ENCODE measurements at regions not wholly inside any gene's neighbourhood (a gene's known extent, or its start where the extent isn't known, plus 50 kb on each side); places are given as distances from the start of the nearest gene placed in this dataset.

GRCh38 chr14:86363576-86363975 lies 833.6 kb downstream of the FLRT2 start:
- H3K27me3 ChIP-seq (ENCODE audit: low read depth): no peaks in the 10 kb centered on the region
- H3K9me3 ChIP-seq (replicated peaks): no peaks in the 10 kb centered on the region
- intact Hi-C loops (cut with micrococcal nuclease): no loop called here
- no peak for DNase-seq
- no peak overlapping the region for H3K27ac ChIP-seq (replicated peaks)
- H3K4me3 ChIP-seq: no peak overlapping the region
- H3K36me3 ChIP-seq: no peaks in the 10 kb centered on the region
- TF ChIP-seq, protein P1, sequence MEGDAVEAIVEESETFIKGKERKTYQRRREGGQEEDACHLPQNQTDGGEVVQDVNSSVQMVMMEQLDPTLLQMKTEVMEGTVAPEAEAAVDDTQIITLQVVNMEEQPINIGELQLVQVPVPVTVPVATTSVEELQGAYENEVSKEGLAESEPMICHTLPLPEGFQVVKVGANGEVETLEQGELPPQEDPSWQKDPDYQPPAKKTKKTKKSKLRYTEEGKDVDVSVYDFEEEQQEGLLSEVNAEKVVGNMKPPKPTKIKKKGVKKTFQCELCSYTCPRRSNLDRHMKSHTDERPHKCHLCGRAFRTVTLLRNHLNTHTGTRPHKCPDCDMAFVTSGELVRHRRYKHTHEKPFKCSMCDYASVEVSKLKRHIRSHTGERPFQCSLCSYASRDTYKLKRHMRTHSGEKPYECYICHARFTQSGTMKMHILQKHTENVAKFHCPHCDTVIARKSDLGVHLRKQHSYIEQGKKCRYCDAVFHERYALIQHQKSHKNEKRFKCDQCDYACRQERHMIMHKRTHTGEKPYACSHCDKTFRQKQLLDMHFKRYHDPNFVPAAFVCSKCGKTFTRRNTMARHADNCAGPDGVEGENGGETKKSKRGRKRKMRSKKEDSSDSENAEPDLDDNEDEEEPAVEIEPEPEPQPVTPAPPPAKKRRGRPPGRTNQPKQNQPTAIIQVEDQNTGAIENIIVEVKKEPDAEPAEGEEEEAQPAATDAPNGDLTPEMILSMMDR (IDR thresholded peaks at IDR 0.05; ENCODE audit: borderline replicate concordance): no peak
- no peaks in the 10 kb centered on the region for H3K4me1 ChIP-seq

GRCh38 chr14:86363047-86363446 lies 833.1 kb downstream of the FLRT2 start:
- H3K9me3 ChIP-seq (replicated peaks): no peaks in the 10 kb centered on the region
- H3K27ac ChIP-seq (replicated peaks): no peak overlapping the region
- no peaks in the 10 kb centered on the region for H3K36me3 ChIP-seq
- intact Hi-C loops (cut with micrococcal nuclease): no loop called here
- TF ChIP-seq, protein P1 (IDR thresholded peaks at IDR 0.05; ENCODE audit: borderline replicate concordance): no peak
- H3K27me3 ChIP-seq (ENCODE audit: low read depth): no peaks in the 10 kb centered on the region
- no peak for DNase-seq
- H3K4me1 ChIP-seq: no peaks in the 10 kb centered on the region
- no peak overlapping the region for H3K4me3 ChIP-seq

DNA sequence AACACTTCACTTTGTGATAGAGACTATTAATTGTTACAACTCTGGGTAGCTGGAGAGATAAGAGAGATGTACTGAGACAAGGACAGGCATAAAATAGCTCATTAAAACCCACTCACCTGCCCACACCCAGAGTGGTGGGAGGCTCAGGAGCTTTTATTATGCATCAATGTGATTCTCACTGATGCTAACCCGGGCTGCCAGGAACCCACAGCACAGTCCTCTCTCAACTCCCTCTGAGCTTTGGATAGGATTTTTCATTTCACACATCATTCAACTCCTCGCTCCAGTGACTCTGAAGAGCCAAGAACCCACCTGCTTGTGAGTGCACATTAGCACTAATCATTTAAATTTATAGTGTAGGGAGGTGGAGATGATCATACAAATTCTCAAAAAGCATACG lies 827.9 kb downstream of the FLRT2 start:
- TF ChIP-seq, protein P1 (IDR thresholded peaks at IDR 0.05; ENCODE audit: borderline replicate concordance): no peak
- no peaks in the 10 kb centered on the region for H3K27me3 ChIP-seq (ENCODE audit: low read depth)
- H3K27ac ChIP-seq (replicated peaks): no peak overlapping the region
- DNase-seq: no peak
- H3K36me3 ChIP-seq: no peaks in the 10 kb centered on the region
- no peak overlapping the region for H3K4me3 ChIP-seq
- no peaks in the 10 kb centered on the region for H3K4me1 ChIP-seq
- intact Hi-C loops (cut with micrococcal nuclease): no loop called here
- no peaks in the 10 kb centered on the region for H3K9me3 ChIP-seq (replicated peaks)

DNA sequence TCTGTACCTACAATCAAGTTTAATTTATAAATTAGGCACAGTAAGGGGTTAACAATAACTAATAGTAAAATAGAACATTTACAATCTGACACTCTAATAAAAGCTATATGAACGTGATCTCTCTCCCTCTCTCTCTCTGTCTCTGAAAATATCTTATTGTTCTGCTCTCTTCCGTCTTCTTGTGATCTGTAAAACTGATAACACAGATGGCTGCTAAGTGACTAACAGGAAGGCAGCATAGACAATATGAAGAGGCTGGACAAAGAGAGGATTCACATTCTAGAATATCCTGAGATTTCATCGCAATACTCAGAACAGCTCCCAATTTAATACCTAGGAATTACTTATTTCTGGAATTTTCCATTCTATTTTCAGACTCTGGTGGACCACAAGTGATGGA lies 827.2 kb downstream of the FLRT2 start:
- Histone ChIP-seq H3K9me3 (replicated peaks) (no peaks in the 10 kb centered on the region), H3K36me3 (no peaks in the 10 kb centered on the region), H3K4me1 (no peaks in the 10 kb centered on the region), H3K4me3 (no peak overlapping the region), H3K27me3 (ENCODE audit: low read depth) (no peaks in the 10 kb centered on the region), H3K27ac (replicated peaks) (no peak overlapping the region)
- TF ChIP-seq, protein P1 (IDR thresholded peaks at IDR 0.05; ENCODE audit: borderline replicate concordance): no peak
- DNase-seq: no peak
- intact Hi-C loops (cut with micrococcal nuclease): no loop called here

- H3K4me1 ChIP-seq: no peaks in the 10 kb centered on the region
Measured at GRCh38 chr14:86346818-86347384, 817.0 kb downstream of the FLRT2 start.

More at GRCh38 chr14:86346818-86347384, 817.0 kb downstream of the FLRT2 start:
- H3K36me3 ChIP-seq: no peaks in the 10 kb centered on the region
- no peak for DNase-seq
- intact Hi-C loops (cut with micrococcal nuclease): no loop called here
- H3K27ac ChIP-seq (replicated peaks): no peak overlapping the region
- H3K4me3 ChIP-seq: no peak overlapping the region
- TF ChIP-seq, protein P1 (IDR thresholded peaks at IDR 0.05; ENCODE audit: borderline replicate concordance): no peak
- peaks cover 14% of the 10 kb centered on the region for H3K9me3 ChIP-seq (replicated peaks)
- no peaks in the 10 kb centered on the region for H3K27me3 ChIP-seq (ENCODE audit: low read depth)
